ENCODE measurements at regions not wholly inside any gene's neighbourhood (a gene's known extent, or its start where the extent isn't known, plus 50 kb on each side); places are given as distances from the start of the nearest gene placed in this dataset.

- Histone ChIP-seq H3K4me2 (ENCODE audit: low read length) (no peak overlapping the region), H2AFZ (no peak overlapping the region), H3K36me3 (ENCODE audit: control insufficient read depth, insufficient read depth, low read length) (no peaks in the 10 kb centered on the region), H3K4me3 (ENCODE audit: low read depth, low read length) (no peak overlapping the region), H3K27ac (no peak overlapping the region), H3K9me3 (ENCODE audit: control insufficient read depth, low read length) (no peaks in the 10 kb centered on the region), H3K9ac (no peak overlapping the region), H3K79me2 (no peaks in the 10 kb centered on the region), H3K27me3 (ENCODE audit: control insufficient read depth, insufficient read depth, low read length) (no peaks in the 10 kb centered on the region), H3K4me1 (no peaks in the 10 kb centered on the region)
- TF ChIP-seq CTCF (IDR thresholded peaks at IDR 0.05): no peak
These were observed 405.1 kb downstream of the KCTD16 start for GRCh38 chr5:144575736-144576135.

GRCh38 chr5:144567421-144567780 is 396.7 kb downstream of the KCTD16 start:
- Histone ChIP-seq H3K27ac (no peak overlapping the region), H3K36me3 (ENCODE audit: control insufficient read depth, insufficient read depth, low read length) (no peaks in the 10 kb centered on the region), H3K79me2 (no peaks in the 10 kb centered on the region), H3K27me3 (ENCODE audit: control insufficient read depth, insufficient read depth, low read length) (no peaks in the 10 kb centered on the region), H3K9ac (no peak overlapping the region), H3K9me3 (ENCODE audit: control insufficient read depth, low read length) (peaks cover 3% of the 10 kb centered on the region), H3K4me1 (no peaks in the 10 kb centered on the region), H2AFZ (no peak overlapping the region), H3K4me3 (ENCODE audit: low read depth, low read length) (no peak overlapping the region), H3K4me2 (ENCODE audit: low read length) (no peak overlapping the region)
- TF ChIP-seq CTCF (IDR thresholded peaks at IDR 0.05): no peak

- Histone ChIP-seq H3K27ac (no peak overlapping the region), H3K4me2 (ENCODE audit: low read length) (no peak overlapping the region), H3K4me1 (no peaks in the 10 kb centered on the region), H3K79me2 (no peaks in the 10 kb centered on the region), H3K4me3 (ENCODE audit: low read depth, low read length) (no peak overlapping the region), H3K27me3 (ENCODE audit: control insufficient read depth, insufficient read depth, low read length) (no peaks in the 10 kb centered on the region), H3K9ac (no peak overlapping the region), H3K36me3 (ENCODE audit: control insufficient read depth, insufficient read depth, low read length) (no peaks in the 10 kb centered on the region), H2AFZ (no peak overlapping the region), H3K9me3 (ENCODE audit: control insufficient read depth, low read length) (peaks cover 3% of the 10 kb centered on the region)
- TF ChIP-seq CTCF (IDR thresholded peaks at IDR 0.05): no peak
These were observed 396.2 kb downstream of the KCTD16 start for GRCh38 chr5:144566747-144567420.

GRCh38 chr5:144549580-144549979 is 378.9 kb downstream of the KCTD16 start:
- Histone ChIP-seq H3K4me1 (no peaks in the 10 kb centered on the region), H2AFZ (no peak overlapping the region), H3K79me2 (no peaks in the 10 kb centered on the region), H3K4me3 (ENCODE audit: low read depth, low read length) (no peak overlapping the region), H3K4me2 (ENCODE audit: low read length) (no peak overlapping the region), H3K27ac (no peak overlapping the region), H3K27me3 (ENCODE audit: control insufficient read depth, insufficient read depth, low read length) (no peaks in the 10 kb centered on the region), H3K36me3 (ENCODE audit: control insufficient read depth, insufficient read depth, low read length) (no peaks in the 10 kb centered on the region), H3K9ac (no peak overlapping the region), H3K9me3 (ENCODE audit: control insufficient read depth, low read length) (no peaks in the 10 kb centered on the region)
- no peak for TF ChIP-seq CTCF (IDR thresholded peaks at IDR 0.05)

- no peaks in the 10 kb centered on the region for H3K9me3 ChIP-seq (ENCODE audit: control insufficient read depth, low read length)
- no peaks in the 10 kb centered on the region for H3K36me3 ChIP-seq (ENCODE audit: control insufficient read depth, insufficient read depth, low read length)
- no peak overlapping the region for H3K9ac ChIP-seq
- no peaks in the 10 kb centered on the region for H3K79me2 ChIP-seq
- no peak overlapping the region for H3K4me2 ChIP-seq (ENCODE audit: low read length)
- TF ChIP-seq CTCF (IDR thresholded peaks at IDR 0.05): no peak
- no peaks in the 10 kb centered on the region for H3K27me3 ChIP-seq (ENCODE audit: control insufficient read depth, insufficient read depth, low read length)
- H3K4me3 ChIP-seq (ENCODE audit: low read depth, low read length): no peak overlapping the region
- H2AFZ ChIP-seq: no peak overlapping the region
- H3K4me1 ChIP-seq: no peaks in the 10 kb centered on the region
- H3K27ac ChIP-seq: no peak overlapping the region
These were observed 378.3 kb downstream of the KCTD16 start for GRCh38 chr5:144548936-144549335.

Data from parathyroid adenoma (tissue), 2 donors.